ENCODE measurements at regions not wholly inside any gene's neighbourhood (a gene's known extent, or its start where the extent isn't known, plus 50 kb on each side); places are given as distances from the start of the nearest gene placed in this dataset.

DNA sequence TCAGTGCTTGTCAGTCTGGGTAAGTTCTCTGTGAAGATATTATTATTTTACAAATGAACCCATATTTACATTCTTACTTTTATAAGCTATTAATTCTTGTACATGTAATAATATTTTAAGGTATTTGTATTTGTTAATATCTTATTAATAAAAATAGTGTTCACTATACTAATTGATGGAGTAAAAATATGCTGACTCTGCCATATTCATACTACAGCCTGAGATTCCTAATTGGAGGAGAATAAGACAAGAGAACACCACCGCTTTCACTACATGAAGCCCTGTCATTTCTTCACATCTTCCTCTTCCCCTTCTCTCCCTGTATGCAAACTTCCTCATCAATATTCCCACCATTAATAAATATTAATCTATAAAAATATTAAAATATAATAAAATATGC, 167.6 kb upstream of the TUSC1 start:
- no peak overlapping the region for H3K4me3 ChIP-seq (ENCODE audit: control insufficient read depth, low read depth, low read length)
- DNase-seq (ENCODE audit: low read depth), result no peak
- TF ChIP-seq CTCF (IDR thresholded peaks at IDR 0.05; ENCODE audit: control insufficient read depth, insufficient read depth, low read depth, low read length, missing control alignments), result no peak

DNA sequence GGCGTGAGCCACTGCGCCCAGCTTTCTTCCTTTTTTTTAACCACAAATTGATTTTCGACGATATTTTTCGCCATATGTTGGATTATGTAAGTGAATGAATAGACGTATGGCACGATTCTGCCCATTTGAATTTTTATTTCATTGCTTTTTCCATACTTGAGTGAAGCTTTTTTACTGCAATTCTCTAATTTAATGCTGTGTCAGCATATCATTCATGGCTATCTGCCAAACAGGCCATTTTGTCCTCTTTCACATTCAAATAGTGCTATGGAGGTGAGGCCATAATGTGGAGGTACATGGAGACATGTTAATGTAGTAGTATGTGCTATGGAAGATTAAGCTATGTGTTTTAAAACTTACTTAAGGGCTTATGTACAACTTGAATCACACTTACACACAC, 152.1 kb upstream of the TUSC1 start:
- no peak for DNase-seq (ENCODE audit: low read depth)
- no peak overlapping the region for H3K4me3 ChIP-seq (ENCODE audit: control insufficient read depth, low read depth, low read length)
- no peak for TF ChIP-seq CTCF (IDR thresholded peaks at IDR 0.05; ENCODE audit: control insufficient read depth, insufficient read depth, low read depth, low read length, missing control alignments)

- no peak for DNase-seq (ENCODE audit: low read depth)
- no peak for TF ChIP-seq CTCF (IDR thresholded peaks at IDR 0.05; ENCODE audit: control insufficient read depth, insufficient read depth, low read depth, low read length, missing control alignments)
- no peak overlapping the region for H3K4me3 ChIP-seq (ENCODE audit: control insufficient read depth, low read depth, low read length)
These were observed 149.4 kb upstream of the TUSC1 start for GRCh38 chr9:25827626-25828025.

GRCh38 chr9:25816439-25816838, 138.2 kb upstream of the TUSC1 start:
- H3K4me3 ChIP-seq (ENCODE audit: control insufficient read depth, low read depth, low read length), result no peak overlapping the region
- DNase-seq (ENCODE audit: low read depth), result no peak
- TF ChIP-seq CTCF (IDR thresholded peaks at IDR 0.05; ENCODE audit: control insufficient read depth, insufficient read depth, low read depth, low read length, missing control alignments), result no peak

GRCh38 chr9:25814023-25814422, 135.8 kb upstream of the TUSC1 start:
- H3K4me3 ChIP-seq (ENCODE audit: control insufficient read depth, low read depth, low read length), result no peak overlapping the region
- no peak for TF ChIP-seq CTCF (IDR thresholded peaks at IDR 0.05; ENCODE audit: control insufficient read depth, insufficient read depth, low read depth, low read length, missing control alignments)
- DNase-seq (ENCODE audit: low read depth), result no peak

GRCh38 chr9:25813478-25813877, 135.2 kb upstream of the TUSC1 start:
- DNase-seq (ENCODE audit: low read depth), result no peak
- no peak overlapping the region for H3K4me3 ChIP-seq (ENCODE audit: control insufficient read depth, low read depth, low read length)
- TF ChIP-seq CTCF (IDR thresholded peaks at IDR 0.05; ENCODE audit: control insufficient read depth, insufficient read depth, low read depth, low read length, missing control alignments), result no peak

- no peak for TF ChIP-seq CTCF (IDR thresholded peaks at IDR 0.05; ENCODE audit: control insufficient read depth, insufficient read depth, low read depth, low read length, missing control alignments)
- no peak overlapping the region for H3K4me3 ChIP-seq (ENCODE audit: control insufficient read depth, low read depth, low read length)
- DNase-seq (ENCODE audit: low read depth), result no peak
These were observed 130.3 kb upstream of the TUSC1 start for GRCh38 chr9:25808554-25808953.

Measured in AG09309 (cell line).